D721Med (cell line): ENCODE measurements at regions not wholly inside any gene's neighbourhood (a gene's known extent, or its start where the extent isn't known, plus 50 kb on each side); places are given as distances from the start of the nearest gene placed in this dataset.

Experiments used
- DNase-seq: peaks from one replicate; pipeline ENCODE4 v3.0.0; 2011; ENCODE audit warnings: low spot score; ENCODE audit not compliant: insufficient read length
- FAIRE-seq: peaks from 2 replicates; lab custom pipeline; 2011; peaks lifted over from hg19 to GRCh38; lab: Jason Lieb, UNC
- TF ChIP-seq, protein P1 (sequence below): IDR thresholded peaks from 2 replicates; pipeline ENCODE4 v1.5.1; 2012; ENCODE audit warnings: mild to moderate bottlenecking, control low read depth; ENCODE audit not compliant: insufficient read depth; ENCODE audit errors: missing control alignments

DNA sequence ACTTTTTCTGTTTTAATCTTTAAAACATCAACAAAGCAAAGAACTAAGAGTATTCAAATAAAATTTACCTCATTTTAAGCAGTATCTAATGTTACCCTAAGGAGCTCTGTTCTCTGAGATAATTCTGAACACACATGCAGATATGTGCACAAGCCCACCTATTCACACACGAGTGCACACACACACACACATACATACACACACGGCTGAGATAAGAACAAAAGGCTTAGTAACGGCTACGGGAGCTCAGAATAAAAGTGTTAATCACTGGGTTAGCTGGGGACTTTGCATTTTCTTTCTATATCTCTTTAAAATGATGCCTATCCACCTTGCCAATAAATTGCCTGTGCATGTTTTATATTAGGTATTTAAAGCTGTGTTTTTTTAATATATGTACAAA lies 1096.3 kb downstream of the GALC start:
- TF ChIP-seq, protein P1, sequence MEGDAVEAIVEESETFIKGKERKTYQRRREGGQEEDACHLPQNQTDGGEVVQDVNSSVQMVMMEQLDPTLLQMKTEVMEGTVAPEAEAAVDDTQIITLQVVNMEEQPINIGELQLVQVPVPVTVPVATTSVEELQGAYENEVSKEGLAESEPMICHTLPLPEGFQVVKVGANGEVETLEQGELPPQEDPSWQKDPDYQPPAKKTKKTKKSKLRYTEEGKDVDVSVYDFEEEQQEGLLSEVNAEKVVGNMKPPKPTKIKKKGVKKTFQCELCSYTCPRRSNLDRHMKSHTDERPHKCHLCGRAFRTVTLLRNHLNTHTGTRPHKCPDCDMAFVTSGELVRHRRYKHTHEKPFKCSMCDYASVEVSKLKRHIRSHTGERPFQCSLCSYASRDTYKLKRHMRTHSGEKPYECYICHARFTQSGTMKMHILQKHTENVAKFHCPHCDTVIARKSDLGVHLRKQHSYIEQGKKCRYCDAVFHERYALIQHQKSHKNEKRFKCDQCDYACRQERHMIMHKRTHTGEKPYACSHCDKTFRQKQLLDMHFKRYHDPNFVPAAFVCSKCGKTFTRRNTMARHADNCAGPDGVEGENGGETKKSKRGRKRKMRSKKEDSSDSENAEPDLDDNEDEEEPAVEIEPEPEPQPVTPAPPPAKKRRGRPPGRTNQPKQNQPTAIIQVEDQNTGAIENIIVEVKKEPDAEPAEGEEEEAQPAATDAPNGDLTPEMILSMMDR = no peak
- FAIRE-seq = no peak
- DNase-seq = no peak

DNA sequence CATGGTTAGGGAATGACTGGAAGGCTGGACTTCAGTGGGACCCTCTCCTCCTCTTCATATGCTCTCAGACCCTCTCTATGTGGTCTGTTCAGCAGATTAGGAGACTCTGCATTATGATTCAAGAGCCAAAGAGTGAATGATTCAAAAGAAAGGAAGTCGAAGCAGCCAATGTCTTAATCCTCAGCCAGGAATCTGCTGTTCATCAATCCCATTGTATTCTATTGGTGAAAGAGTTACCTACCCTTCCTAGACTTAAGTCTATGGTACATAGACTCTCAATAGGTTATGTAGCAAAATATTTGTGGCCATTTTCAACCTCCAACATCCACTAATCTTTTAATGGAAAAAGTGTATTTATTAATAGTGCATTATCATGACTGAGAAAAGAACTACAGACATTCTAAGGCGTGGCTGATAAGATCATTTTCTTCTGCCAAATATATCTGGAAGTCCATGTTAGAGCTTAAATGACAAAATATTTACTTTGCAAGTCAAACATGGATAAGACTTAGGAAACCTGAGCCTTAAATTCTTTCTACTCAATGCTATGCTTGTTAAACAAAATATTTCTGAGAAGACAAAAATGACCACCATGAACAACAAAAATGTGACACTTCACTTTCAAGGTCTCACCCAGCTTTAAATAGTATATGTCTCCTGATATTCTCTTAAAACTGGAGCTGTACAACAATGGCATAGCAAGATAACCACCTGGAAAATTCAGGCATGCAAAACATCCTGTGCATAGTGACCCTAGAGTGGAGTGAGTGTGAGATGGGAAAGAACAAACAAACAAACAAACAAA lies 1100.6 kb downstream of the GALC start:
- TF ChIP-seq, protein P1 = no peak
- FAIRE-seq (no peak), DNase-seq (no peak)

DNA sequence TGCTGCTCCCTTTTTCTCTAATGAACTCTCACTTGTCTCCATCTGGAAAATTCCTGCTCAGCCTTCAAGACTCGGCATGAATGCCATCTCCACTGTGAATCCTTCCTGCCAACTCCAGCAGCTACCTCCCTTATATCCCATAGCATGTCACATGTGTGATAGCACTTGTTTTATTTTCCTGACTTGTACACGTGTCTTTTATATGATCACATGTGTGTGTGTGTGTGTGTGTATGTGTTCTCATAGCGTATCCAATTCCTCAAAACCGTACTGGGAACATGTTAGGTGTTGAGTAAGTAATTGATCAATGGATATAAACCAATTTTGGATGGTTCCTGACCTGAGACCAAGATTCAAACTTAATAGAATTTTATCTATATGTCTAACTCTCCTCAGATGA lies 1107.7 kb downstream of the GALC start:
- FAIRE-seq = no peak
- no peak for DNase-seq
- TF ChIP-seq, protein P1 = no peak

DNA sequence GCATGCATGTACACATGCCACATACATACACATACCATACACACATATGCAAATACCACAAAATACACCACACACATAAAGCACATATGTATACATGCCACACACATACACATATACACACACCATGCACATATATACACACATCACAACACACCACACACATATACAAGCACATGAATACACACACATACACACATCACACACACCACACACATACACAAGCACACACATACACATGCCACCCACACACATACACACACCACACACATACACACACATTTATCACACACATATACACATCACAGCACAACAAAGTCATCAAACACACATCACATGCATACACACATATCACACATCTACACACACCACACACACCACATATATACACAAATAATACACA lies 1108.5 kb downstream of the GALC start:
- DNase-seq = no peak
- TF ChIP-seq, protein P1 = no peak
- FAIRE-seq = no peak

DNA sequence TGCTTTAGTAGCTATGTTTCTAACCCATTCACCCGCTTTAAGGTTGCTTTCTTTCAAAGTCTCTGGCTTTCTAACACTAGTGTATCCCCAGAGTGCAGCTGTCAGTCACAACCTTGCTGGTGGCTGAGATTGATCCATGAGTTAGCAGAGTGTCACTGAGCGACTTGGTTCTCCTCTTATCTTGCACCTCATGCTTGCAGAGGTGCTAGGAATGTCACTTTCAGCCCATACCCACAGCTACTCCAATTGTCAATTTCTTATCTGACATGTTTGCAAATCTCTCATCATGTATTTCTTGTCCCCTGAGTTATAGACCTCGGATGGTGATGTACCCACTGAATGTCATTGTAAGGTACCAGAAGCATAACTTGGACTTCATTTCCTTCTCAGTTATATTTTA lies 1110.2 kb downstream of the GALC start:
- no peak for DNase-seq
- FAIRE-seq = no peak
- TF ChIP-seq, protein P1 = no peak

DNA sequence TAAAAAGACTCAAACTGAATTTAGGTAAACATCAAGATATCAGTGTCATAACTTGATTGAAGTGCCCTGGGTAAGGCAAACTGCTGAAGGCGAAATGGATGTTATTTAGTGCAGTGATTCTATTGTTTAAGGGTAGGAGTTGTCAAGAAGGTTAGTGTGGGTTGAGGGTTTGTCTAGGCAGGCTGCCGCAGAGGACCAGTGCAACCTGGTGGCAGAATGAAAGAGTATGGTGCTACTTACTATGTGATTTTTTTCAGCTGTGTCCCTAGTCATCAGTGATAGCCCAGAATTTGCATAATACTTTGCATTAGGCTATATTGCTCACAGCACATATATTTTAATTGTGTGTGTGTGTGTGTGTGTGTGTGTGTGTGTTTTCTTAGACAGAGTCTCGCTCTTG lies 1127.0 kb downstream of the GALC start:
- FAIRE-seq (no peak), DNase-seq (no peak)
- TF ChIP-seq, protein P1 = no peak

DNA sequence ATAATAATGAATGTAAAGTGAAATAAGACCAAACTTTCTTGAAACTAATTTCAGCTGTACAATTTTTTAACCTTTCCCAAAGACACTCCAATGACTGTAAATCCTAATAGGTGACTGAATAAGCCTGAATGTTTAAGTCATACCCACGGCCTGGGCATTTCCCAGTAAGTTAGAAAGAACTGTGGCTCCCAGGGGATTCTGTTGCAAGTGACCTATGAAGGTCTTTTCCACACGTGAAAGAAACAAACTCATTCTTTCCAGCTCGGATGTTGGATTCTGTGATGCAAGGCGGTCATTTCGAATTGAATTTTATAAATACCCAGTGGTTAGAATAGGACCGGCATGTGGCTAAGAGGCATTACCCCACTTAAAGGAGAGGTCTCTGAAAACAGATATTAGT lies 1134.4 kb downstream of the GALC start:
- FAIRE-seq (no peak), DNase-seq (no peak)
- TF ChIP-seq, protein P1 = no peak
